Right lung (tissue), 2 donors: ENCODE measurements at regions not wholly inside any gene's neighbourhood (a gene's known extent, or its start where the extent isn't known, plus 50 kb on each side); places are given as distances from the start of the nearest gene placed in this dataset.
"Not testable (repeated sequence)": the region's sequence is repeated elsewhere in the genome, so short reads cannot be mapped to it uniquely, and the experiment has no call there.

Experiments used
- DNase-seq, 2 donors: peaks; one replicate each; pipeline ENCODE4 v3.0.0-alpha.2; 2013

DNA sequence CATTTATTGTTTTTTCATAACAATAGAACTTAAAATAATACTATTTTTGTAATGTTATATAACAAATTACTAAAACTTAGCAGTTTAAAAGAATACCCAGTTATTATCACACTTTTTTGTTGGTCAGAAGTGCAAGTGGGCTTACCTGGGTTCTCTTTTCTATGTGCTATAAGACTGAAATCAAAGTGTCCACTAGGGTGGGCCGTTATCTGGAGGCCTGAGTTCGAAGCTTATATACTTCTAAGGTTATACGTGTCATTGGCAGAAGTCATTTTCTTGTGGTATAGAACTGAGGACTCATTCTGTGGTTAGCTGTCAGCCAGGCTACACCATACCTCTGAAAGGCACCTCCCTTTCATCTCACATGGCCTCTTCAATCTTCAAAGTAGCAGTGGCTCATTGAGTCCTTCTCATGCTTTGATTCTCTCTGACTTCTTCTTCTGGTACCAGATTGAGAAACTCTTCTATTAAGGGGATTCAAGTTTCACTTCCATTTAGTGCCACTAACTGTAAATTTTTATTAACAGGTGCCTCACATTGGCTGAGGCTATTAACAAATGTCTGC lies 414.3 kb downstream of the AMY1C start:
- no peak for DNase-seq

DNA sequence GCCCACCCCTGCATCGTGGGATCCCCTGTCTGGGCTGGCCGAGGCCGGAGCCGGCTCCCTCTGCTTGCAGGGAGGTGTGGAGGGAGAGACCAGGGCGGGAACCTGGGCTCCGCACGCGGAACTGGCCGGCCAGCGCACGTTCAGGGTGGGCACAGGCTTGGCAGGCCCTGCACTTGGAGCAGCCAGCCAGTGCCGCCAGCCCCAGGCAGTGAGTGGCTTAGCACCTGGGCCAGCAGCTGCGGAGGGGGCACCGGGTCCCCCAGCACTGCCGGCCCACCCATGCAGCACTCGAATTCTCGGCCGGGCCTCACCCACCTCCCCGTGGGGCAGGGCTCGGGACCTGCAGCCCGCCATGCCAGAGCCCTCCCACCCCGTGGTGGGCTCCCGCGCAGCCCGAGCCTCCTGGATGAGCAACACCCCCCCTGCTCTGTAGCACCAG lies 422.6 kb downstream of the AMY1C start:
- no peak for DNase-seq

DNA sequence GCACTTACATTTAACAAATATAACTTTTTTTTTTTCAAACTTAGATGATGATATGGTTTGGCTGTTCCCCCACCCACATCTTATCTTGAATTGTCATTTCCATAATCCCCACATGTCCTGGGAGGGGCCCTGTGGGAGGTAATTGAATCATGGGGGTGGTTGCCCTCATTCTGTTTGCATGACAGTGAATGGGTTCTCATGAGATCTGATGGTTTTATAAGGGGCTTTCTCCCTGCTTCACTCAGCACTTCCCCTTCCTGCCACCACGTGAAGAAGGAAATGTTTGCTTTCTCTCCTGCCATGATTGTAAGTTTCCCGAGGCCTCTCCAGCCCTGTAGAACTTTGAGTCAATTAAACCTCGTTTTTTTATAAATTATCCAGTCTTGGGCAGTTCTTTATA lies 432.6 kb downstream of the AMY1C start:
- DNase-seq: no peak

DNA sequence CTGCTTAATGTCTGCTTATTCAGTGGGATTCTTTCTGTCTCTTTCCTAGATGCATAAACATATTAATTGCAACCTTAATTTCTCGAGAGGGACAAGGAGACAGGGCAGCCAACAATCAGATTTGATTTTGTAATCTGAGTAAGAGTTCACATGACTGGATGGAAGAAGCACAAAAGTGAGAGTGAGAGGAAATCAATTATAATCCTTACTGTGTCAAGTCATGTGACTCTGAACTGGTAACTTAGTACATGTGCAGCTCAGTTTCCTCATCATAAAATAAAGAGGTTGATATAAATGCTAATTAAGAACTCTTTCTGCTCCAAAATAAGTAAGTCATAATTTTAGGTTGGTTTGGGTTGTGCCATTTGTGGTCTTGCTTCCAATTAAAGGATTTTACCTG lies 439.5 kb downstream of the AMY1C start:
- DNase-seq: no peak

DNA sequence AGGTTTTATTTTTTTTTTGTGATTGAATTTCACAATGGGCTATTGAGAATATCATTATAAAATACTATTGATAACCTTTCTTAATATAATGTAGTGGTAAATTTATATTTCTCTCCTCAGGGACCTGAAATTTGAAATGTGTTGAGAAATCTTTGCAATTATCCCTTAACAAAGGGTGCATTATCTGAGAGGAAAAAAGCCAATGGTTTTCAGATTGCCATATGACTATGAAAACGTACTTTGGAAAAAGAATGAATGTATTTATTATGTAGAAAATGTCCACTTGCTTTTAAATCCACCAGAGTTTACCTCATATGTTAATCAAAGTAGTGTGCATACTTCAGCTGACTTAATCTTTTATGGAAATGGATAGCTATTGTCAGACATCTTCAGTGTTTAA lies 441.1 kb downstream of the AMY1C start:
- DNase-seq: no peak

DNA sequence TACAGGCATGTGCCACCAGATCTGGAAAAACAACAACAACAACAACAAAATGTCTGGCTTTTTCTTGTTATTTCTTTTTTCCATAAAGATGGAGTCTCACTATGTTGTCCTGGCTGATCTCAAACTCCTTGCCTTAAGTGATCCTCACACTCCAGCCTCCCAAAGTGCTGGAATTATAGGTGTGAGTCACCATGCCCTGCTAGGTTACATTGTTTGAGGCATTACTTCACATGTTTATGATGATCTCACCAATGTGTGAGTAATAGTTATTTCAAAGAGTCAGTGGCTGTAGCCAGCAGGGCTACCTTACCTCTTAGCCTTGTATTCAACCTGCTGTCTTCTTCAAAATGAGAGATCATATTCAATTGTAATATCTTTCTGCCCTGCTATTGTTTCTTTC lies 445.7 kb downstream of the AMY1C start:
- no peak for DNase-seq

DNA sequence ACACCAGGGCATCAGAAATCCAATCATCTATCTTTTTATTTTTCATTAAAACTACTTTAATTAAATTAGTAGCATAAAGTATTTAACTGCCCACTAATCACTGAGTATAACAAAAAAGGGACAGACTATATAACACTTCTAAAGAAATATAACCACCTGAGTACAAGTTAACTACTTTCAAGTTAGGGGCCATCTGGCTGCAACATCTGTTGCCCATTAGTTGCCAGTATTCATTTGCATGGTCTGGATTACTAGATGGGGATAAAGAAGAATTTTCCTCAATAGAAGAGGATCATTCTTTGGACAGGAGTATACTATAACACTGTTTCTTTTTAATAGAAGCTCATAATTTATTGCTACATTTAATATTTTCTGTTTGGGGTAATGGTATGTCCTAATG lies 446.4 kb downstream of the AMY1C start:
- no peak for DNase-seq

DNA sequence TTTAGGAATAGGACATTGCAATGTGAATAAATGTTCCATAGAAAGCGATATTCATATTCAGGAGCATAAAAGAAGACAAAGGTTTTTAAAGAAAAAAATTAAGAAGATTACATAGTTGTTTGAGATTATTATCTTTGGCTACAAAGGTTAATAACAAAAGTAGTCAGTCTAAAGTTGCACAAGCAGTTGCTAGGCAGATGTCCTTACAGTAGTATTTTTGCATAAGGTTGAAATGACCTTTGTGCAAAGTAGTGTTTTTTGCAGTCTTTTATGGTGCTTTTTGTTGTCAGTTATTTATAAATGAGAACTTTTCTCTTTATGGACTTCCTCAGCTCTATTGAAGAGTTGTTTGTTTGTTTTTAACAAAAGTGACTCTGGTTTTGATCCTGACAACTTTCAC lies 447.8 kb downstream of the AMY1C start:
- DNase-seq: no peak

DNA sequence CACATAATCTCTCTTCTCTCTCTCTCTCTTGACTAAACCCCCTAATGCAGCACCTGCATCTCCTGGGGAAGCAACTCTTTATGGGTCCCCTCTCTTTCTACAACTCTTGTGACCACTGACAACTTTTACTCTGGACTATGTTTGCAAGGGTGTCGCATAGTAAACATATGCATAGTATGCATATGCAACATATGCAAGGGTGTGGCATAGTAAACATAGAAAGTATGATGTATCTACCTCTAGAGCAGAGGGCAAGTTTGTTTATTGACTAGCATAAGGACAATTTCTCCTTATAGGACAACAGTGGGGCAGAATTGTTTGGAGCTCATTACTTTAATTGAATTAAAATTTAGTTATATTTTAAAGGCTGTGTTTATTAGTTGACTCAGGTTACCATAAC lies 462.5 kb downstream of the AMY1C start:
- no peak for DNase-seq

DNA sequence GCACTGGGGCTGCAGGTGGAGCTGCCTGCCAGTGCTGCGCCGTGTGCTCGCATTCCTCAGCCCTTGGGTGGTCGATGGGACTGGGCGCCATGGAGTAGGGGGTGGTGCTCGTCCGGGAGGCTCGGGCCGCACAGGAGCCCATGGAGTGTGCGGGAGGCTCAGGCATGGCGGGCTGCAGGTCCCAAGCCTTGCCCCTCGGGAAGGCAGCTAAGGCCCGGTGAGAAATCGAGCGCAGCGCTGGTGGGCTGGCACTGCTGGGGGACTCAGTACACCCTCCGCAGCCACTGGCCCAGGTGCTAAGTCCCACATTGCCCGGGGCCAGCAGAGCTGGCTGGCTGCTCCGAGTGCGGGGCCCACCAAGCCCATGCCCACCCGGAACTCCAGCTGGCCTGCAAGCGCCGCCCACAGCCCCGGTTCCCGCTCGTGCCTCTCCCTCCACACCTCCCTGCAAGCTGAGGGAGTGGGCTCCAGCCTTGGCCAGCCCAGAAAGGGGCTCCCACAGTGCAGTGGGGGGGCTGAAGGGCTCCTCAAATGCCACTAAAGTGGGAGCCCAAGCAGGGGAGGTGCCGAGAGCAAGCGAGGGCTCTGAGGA lies 467.8 kb downstream of the AMY1C start:
- DNase-seq: not testable (repeated sequence)

DNA sequence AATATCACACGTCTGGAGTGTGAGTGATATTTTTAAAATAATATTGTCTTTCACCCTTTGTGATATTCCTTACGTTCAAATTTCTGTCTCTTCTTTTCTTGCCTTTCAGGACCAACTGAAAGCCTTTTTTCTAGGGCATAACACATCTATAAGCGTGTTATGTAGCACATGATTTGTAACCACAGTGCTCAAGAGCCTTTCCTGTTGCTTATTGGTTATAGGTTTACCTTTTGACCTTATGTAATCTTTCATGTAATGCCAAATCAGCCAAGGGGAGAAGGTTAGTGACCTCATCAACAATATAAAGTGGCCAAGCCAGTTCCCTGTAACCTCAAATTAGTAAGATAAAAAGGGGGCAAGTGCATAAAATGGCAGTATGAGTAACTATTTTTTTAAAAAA lies 480.2 kb downstream of the AMY1C start:
- no peak for DNase-seq

DNA sequence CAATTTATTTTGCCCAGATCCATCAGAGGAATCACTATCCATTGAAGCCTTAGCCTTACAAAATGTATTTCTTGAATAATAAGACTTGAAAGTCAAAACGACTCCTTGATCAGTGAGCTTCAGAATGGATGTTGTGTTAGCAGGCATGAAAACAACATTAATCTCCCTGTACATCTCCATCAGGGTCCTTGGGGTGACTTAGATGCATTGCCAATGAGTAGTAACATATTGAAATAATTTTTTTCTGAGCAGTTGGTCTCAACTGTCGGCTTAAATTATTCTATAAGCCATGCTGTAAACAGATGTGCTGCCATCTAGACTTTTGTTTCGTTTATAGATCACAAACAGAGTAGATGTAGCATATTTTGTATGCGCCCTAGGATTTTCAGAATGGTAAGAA lies 482.0 kb downstream of the AMY1C start:
- no peak for DNase-seq

DNA sequence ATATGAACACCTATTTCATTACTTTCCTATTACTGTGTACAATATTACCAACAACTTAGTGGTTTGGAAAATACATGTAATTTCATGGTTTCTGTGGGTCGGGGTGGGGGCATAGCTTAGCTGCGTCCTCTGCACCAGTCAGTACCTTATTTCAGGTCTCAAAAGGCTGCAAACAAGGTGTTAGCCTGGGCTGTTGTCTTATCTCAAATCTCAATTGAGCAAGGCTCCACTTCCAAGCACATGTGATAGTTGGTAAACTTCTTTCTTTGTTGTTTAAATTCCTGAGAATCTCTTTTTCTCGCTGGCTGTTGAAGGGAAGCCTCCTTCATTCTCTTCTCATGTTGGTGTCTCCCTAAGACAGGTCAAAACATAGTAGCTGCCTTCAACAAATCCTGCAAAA lies 485.4 kb downstream of the AMY1C start:
- DNase-seq: no peak

DNA sequence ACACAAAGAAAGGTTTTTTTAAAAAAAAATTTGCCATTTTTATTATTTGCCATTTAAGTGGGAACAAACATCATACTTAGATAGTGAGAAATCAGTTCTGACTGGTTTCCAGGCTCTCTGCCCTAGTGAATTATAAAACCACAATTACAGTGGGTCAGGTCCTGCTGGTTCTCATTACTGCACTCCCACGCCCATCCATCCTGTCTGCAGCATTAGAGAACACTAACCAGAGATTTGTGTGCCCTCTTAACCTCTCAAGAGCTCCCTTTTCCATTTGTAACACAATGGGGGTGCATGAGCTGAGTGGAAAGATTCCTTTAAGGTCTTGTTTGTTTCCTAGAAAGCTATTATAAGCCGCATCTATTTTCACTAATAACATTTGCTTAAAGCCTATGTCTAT lies 489.3 kb downstream of the AMY1C start:
- DNase-seq: no peak

DNA sequence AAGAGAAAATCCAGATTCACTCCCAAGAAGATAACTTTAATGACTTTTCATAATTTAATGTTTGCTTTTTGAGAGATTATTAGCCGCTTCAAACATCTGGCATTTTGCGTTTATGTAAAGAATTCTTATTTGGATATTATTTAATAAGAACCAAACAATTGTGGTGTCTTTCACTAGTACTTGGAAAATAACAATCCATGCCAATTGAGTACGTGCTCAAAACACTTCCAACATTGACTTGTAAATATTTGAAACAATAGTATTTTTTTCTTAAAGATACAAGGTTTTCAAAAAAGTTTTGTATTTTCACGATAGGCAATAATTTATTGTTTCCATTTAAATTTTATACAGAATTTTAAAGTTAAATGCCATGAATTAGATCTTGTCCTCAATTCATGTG lies 498.7 kb downstream of the AMY1C start:
- peak; percentile 10 for DNase-seq

DNA sequence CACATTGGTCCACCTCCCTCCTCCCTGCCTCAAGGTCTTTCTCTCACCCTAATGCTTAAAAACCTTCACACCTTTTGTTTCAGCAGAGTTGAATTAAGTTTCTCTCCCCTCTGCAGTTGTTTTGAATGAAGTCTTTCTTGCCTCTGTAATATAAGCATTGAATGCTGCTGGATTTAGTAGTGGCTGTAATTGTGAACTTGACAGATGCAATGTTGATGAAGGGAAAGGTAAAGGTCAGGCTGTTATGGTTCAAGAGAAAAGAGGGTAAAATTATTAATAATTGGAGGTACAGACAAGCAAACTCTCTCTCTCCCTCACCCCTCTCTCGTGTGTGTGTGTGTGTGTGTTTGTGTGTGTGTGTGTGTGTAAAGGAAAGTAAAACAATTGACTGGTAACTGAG lies 509.8 kb downstream of the AMY1C start:
- DNase-seq: no peak

DNA sequence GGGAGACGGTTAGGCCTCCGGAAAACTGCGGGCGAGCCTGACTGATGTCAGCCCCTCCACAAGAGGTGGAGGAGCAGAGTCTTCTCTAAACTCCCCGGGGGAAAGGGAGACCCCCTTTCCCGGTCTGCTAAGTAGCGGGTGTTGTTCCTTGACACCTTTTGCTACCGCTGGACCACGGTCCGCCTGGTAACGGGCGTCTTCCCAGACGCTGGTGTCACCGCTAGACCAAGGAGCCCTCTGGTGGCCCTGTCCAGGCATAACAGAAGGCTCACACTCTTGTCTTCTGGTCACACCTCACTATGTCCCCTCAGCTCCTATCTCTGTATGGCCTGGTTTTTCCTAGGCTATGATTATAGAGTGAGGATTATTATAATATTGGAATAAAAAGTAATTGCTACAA lies 513.4 kb downstream of the AMY1C start:
- not testable (repeated sequence) for DNase-seq

DNA sequence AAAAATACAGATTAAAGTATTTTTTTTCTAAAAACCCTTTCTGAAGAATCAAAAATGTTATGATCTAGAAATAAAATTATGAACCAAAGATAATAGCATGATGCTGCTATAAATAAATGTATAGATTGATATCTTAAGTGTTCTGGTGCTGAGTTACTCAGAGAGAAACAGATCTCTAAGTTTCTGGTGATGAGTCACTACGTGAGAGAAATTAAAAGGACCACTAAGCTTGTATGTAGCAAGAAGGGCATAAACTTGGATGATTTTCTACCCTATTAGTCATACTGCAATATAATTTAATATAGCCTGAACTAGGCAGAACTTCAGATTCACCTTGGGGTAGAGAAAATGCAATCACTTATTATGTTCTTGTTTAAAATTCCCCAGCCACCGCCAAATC lies 514.8 kb downstream of the AMY1C start:
- DNase-seq: no peak

DNA sequence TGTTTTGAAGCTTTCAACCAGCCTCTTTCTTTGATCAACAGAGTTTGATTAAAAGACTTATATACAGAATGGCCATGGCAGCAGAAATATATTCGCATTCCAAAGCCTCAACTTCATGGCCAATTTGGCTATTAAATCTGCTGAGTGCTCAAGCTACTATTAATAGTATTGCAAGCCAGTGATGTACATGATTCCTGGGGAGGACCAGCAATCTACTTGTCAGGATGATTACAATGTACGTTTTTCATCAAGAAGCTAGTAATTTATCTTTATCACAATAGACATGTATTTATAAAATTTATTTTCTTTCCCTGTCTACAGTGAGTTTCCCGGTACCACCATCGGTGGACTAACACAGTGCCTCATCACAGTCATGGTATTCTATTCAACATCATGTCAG lies 515.5 kb downstream of the AMY1C start:
- no peak for DNase-seq

DNA sequence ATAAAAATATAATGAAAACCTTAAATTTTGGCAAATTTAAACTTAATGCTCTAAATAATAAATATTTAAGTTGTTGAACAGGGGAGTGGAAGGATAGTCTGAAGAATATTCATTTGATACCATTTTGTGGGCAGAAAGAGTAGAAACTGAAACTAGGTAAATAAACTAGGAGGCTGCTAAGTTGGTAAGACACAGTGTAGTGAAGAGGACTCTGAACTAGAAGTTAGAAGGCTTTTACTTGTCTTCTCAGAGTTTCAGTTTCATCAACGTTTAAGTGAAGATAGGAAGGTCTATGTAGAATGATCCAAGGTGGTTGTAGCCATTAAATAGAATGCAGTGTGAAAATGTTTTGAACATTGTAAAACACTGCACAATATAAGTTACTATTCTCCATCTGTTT lies 516.9 kb downstream of the AMY1C start:
- DNase-seq: no peak

DNA sequence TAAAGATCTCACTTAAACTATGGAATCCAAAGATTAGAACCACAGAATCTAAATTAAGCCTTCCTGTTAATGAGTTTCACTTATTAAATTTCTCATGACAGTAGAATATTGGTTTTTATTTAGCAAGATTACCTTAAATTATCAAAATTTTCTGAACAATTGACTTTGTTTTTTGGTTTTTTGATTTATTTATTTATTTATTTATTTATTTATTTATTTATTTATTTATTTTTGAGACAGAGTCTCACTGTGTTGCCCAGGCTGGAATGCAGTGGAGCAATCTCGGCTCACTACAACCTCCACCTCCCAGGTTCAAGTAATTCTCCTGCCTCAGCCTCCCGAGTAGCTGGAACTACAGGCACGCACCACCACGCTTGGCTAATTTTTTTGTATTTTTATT lies 538.6 kb downstream of the AMY1C start:
- DNase-seq: not testable (repeated sequence)

DNA sequence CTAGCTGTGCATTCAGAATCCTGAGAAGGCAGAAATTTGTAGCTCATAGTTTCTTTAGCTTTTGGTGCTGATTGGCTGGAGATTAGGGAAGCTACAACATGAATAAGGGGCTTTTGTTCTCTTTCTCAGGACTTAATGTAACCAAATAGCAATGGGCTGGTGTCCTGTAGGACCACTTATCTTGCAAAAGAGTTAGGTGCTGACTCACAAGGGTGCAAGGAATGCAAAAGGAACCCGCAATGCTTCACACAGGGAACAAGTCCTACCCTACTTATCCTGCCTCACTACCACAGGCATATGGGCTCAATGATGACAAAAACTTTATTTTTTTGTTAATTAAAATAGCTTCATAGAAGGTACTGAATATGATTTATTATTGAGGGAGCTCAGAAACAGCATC lies 541.5 kb downstream of the AMY1C start:
- no peak for DNase-seq

DNA sequence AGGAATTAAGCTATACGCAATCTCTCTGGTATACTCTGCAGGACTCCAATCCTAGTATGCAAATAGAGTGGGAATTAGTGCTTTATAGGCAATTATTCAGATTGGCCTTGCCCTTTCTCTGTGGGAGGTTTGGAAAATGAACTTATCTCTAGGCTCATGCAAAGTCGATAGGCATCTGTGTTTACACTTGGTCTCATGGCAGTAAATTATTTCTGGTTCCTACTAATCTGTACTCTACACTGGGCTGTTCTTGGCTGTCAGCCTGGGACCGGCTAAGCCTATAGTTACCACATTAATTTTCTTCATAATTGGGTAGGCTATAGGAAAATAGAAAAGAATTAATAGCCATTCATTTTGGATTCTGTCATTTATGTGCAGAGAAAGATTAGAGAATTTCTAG lies 544.6 kb downstream of the AMY1C start:
- DNase-seq: no peak

DNA sequence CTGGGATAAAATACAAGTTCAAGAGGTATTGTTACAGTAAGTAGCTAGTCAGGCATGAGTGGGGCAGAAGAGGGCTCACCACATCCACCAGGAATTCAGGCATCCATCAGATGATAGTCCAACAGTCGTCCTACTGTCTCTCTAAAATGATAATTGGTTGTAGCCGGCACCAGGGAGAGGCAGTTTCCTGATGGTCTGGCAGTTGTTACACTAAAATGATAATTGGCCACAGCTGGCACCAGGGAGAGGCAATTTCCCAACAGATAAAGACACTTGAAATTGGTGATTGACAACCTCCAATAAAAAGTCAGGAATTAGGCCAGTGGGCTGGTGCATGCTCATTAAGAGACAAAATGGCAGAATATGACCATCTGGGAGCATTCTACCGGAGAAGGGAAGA lies 545.8 kb downstream of the AMY1C start:
- no peak for DNase-seq

DNA sequence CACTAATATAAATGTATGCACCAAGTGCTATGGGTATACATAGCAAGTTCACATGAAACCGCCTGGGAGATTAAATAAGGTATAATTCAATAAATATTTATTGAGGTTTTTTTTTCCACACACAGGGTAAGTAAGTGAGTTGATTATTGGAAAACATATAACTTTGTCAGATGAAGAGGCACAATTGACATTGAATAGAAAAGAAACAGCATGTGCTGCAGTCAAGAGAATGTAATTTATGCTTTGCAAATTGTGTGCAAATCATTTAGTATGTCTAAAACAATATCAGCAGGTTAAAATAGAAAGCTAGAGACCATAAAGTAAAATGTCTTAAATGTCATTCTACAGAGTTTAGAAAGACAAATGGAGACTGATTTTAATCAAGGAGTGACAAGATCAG lies 560.0 kb downstream of the AMY1C start:
- no peak for DNase-seq
